ENCODE measurements at regions not wholly inside any gene's neighbourhood (a gene's known extent, or its start where the extent isn't known, plus 50 kb on each side); places are given as distances from the start of the nearest gene placed in this dataset.

DNA sequence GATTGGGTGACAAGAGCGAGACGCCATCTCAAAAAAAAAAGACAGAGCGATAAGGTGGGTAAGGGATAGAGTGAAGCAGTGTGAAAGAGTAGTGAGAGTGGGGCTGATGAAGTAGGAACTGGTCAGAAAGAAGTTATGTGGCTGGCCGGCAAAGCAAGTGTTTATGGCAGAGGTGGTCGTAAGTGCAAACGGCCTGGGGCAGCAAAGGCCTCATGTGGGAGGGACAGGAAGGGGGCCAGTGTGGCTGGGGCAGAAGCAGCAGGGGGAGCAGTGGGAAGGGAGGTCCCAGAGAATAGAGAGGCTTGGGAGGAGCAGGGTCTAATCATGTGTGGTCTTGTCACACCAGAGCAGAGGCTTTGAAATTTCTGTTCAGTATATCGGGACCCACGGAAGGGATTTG lies 186.2 kb downstream of the HS3ST3B1 start:
- TF ChIP-seq POLR2A (IDR thresholded peaks at IDR 0.05) (no peak), POLR2AphosphoS5 (IDR thresholded peaks at IDR 0.05) (no peak)
- TF ChIP-seq, protein P1, sequence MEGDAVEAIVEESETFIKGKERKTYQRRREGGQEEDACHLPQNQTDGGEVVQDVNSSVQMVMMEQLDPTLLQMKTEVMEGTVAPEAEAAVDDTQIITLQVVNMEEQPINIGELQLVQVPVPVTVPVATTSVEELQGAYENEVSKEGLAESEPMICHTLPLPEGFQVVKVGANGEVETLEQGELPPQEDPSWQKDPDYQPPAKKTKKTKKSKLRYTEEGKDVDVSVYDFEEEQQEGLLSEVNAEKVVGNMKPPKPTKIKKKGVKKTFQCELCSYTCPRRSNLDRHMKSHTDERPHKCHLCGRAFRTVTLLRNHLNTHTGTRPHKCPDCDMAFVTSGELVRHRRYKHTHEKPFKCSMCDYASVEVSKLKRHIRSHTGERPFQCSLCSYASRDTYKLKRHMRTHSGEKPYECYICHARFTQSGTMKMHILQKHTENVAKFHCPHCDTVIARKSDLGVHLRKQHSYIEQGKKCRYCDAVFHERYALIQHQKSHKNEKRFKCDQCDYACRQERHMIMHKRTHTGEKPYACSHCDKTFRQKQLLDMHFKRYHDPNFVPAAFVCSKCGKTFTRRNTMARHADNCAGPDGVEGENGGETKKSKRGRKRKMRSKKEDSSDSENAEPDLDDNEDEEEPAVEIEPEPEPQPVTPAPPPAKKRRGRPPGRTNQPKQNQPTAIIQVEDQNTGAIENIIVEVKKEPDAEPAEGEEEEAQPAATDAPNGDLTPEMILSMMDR (IDR thresholded peaks at IDR 0.05), result no peak

All from breast epithelium (tissue), 3 donors.